ENCODE measurements at regions not wholly inside any gene's neighbourhood (a gene's known extent, or its start where the extent isn't known, plus 50 kb on each side); places are given as distances from the start of the nearest gene placed in this dataset.
A peak's percentile ranks its signal among the peaks of the same experiment; 100 is the strongest.

DNA sequence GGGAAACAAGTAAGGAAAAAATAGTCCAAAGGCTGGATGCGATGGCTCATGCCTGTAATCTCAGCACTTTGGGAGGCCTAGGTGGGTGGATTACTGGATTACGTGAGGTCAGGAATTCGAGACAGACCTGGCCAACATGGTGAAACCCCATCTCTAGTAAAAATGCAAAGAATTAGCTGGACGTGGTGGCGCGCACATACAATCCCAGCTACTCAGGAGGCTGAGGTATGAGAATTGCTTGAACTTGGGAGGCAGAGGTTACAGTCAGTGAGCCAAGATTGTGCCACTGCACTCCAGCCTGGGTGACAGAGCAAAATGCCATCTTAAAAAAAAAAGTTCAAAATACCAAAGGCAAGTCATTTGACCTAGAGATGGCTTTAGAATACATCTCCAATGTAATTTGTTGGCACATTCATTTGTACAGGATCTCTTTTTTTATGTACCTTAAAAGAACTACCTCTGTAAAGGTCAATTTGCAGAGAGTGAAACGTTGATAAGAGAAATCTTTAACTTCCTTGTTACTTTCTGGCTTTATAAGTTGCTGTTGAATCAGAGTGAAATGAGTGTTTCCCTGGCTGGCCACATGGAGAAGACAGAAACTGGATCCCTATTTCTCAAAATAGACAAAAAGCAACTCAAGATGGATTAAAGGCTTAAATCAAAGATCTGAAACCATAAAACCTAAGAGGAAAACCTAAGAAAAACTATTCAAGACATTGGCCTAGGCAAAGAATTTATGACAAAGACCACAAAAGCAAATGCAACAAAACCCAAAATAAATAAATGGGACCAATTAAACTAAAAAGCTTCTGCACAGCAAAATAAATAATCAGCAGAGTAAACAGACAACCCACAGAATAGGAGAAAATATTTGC is 260.7 kb downstream of the KLF6 start:
- Histone ChIP-seq H3K4me2 (ENCODE audit: extremely low read depth, insufficient read depth, low read length) (no peak overlapping the region), H3K27ac (ENCODE audit: insufficient read depth, low read length) (no peak overlapping the region), H3K4me1 (ENCODE audit: control insufficient read depth, extremely low read depth, insufficient read depth, low read length) (peaks cover 16% of the 10 kb centered on the region), H3K27me3 (ENCODE audit: control insufficient read depth, insufficient read depth, low read length) (no peaks in the 10 kb centered on the region), H2AFZ (ENCODE audit: low read length) (no peak overlapping the region), H3K9me3 (ENCODE audit: control insufficient read depth, insufficient read depth, low read depth, low read length) (no peaks in the 10 kb centered on the region), H3K4me3 (replicated peaks in 1 of 4; ENCODE audit: control extremely low read depth in 1 of 4, insufficient read depth in 1 of 4, low read depth in 3 of 4, low read length in 4 of 4) (no peak overlapping the region), H4K20me1 (ENCODE audit: control insufficient read depth, extremely low read depth, insufficient read depth, low read length) (no peaks in the 10 kb centered on the region), H3K9ac (ENCODE audit: insufficient read depth, low read length) (no peak overlapping the region), H3K36me3 (ENCODE audit: control insufficient read depth, insufficient read depth, low read length) (no peaks in the 10 kb centered on the region), H3K79me2 (ENCODE audit: control insufficient read depth, insufficient read depth, low read length) (no peaks in the 10 kb centered on the region)
- peak in 1 of 2 donors; percentile 26 for DNase-seq (ENCODE audit: low read depth in 2 of 2)
- TF ChIP-seq, protein P1, sequence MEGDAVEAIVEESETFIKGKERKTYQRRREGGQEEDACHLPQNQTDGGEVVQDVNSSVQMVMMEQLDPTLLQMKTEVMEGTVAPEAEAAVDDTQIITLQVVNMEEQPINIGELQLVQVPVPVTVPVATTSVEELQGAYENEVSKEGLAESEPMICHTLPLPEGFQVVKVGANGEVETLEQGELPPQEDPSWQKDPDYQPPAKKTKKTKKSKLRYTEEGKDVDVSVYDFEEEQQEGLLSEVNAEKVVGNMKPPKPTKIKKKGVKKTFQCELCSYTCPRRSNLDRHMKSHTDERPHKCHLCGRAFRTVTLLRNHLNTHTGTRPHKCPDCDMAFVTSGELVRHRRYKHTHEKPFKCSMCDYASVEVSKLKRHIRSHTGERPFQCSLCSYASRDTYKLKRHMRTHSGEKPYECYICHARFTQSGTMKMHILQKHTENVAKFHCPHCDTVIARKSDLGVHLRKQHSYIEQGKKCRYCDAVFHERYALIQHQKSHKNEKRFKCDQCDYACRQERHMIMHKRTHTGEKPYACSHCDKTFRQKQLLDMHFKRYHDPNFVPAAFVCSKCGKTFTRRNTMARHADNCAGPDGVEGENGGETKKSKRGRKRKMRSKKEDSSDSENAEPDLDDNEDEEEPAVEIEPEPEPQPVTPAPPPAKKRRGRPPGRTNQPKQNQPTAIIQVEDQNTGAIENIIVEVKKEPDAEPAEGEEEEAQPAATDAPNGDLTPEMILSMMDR (conservative IDR thresholded peaks at IDR 0.05 in 1 of 2, IDR thresholded peaks at IDR 0.05 in 1 of 2; ENCODE audit: low read depth in 1 of 2, low read length in 2 of 2) = no peak
- no peak for TF ChIP-seq EZH2 (IDR thresholded peaks at IDR 0.05; ENCODE audit: low read length, missing control alignments)

DNA sequence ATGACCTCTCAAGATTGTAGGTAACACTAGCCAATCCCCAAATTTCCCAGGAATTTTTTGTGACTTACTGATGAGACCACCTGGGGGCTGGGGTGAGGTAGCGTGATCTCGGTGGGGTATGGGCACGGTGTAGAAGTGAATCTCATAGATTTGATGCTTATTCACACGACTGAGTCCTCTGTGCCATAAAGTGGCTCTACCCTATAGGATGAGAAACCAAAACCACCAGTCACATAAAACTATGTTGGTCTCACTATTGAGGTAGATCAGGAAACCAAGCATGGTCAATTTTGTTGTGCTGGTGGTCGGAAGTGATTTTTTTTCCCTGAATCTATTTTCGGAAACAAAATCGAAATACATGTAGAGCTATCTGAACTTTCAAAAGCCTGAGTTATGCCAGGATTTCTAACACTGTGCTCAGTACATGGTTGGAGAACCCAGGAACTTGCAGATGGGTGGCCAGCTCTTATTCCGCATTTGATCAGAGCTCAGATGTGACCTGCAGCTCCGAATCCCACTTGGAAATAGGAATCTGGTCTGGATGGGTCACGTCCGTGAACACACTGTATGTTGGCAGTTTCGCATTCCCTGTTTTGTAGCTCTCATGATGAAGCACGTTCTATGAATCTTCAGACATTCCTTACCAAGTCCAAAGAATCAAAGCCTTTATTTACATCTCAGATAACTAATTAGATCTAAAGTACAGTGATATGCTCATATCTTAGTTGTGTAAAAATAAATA is 261.5 kb downstream of the KLF6 start:
- Histone ChIP-seq H2AFZ (ENCODE audit: low read length) (no peak overlapping the region), H3K4me1 (ENCODE audit: control insufficient read depth, extremely low read depth, insufficient read depth, low read length) (peaks cover 16% of the 10 kb centered on the region), H4K20me1 (ENCODE audit: control insufficient read depth, extremely low read depth, insufficient read depth, low read length) (no peaks in the 10 kb centered on the region), H3K27me3 (ENCODE audit: control insufficient read depth, insufficient read depth, low read length) (no peaks in the 10 kb centered on the region), H3K27ac (ENCODE audit: insufficient read depth, low read length) (no peak overlapping the region), H3K36me3 (ENCODE audit: control insufficient read depth, insufficient read depth, low read length) (no peaks in the 10 kb centered on the region), H3K4me3 (replicated peaks in 1 of 4; ENCODE audit: control extremely low read depth in 1 of 4, insufficient read depth in 1 of 4, low read depth in 3 of 4, low read length in 4 of 4) (no peak overlapping the region), H3K9me3 (ENCODE audit: control insufficient read depth, insufficient read depth, low read depth, low read length) (no peaks in the 10 kb centered on the region), H3K79me2 (ENCODE audit: control insufficient read depth, insufficient read depth, low read length) (no peaks in the 10 kb centered on the region), H3K9ac (ENCODE audit: insufficient read depth, low read length) (no peak overlapping the region), H3K4me2 (ENCODE audit: extremely low read depth, insufficient read depth, low read length) (no peak overlapping the region)
- DNase-seq (ENCODE audit: low read depth in 2 of 2) = no peak
- TF ChIP-seq EZH2 (IDR thresholded peaks at IDR 0.05; ENCODE audit: low read length, missing control alignments) = no peak
- TF ChIP-seq, protein P1 (conservative IDR thresholded peaks at IDR 0.05 in 1 of 2, IDR thresholded peaks at IDR 0.05 in 1 of 2; ENCODE audit: low read depth in 1 of 2, low read length in 2 of 2) = no peak

DNA sequence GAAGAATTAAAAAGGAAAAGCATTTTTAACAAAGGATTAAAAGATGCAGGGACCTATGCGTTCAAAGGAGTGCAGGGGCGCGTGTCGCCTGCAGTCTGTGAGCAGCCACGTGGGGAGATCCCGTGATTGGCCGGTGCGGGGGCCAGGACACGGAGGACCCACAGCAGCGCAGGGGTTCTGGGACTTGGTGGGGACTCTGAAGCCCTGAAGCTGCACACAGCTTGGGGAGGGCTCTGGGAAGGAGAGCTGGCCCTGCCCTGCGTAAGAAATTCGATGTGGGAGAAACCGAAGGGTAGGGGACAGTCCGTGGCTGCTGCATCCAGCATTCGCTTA is 268.1 kb downstream of the KLF6 start:
- H2AFZ ChIP-seq (ENCODE audit: low read length) = no peak overlapping the region
- H3K4me2 ChIP-seq (ENCODE audit: extremely low read depth, insufficient read depth, low read length) = no peak overlapping the region
- no peak overlapping the region for H3K27ac ChIP-seq (ENCODE audit: insufficient read depth, low read length)

More for the DNA sequence above, 268.1 kb downstream of the KLF6 start:
- Histone ChIP-seq H3K9ac (ENCODE audit: insufficient read depth, low read length) (no peak overlapping the region), H4K20me1 (ENCODE audit: control insufficient read depth, extremely low read depth, insufficient read depth, low read length) (no peaks in the 10 kb centered on the region), H3K79me2 (ENCODE audit: control insufficient read depth, insufficient read depth, low read length) (no peaks in the 10 kb centered on the region), H3K36me3 (ENCODE audit: control insufficient read depth, insufficient read depth, low read length) (no peaks in the 10 kb centered on the region), H3K9me3 (ENCODE audit: control insufficient read depth, insufficient read depth, low read depth, low read length) (no peaks in the 10 kb centered on the region), H3K4me3 (replicated peaks in 1 of 4; ENCODE audit: control extremely low read depth in 1 of 4, insufficient read depth in 1 of 4, low read depth in 3 of 4, low read length in 4 of 4) (no peak overlapping the region), H3K27me3 (ENCODE audit: control insufficient read depth, insufficient read depth, low read length) (no peaks in the 10 kb centered on the region), H3K4me1 (ENCODE audit: control insufficient read depth, extremely low read depth, insufficient read depth, low read length) (no peaks in the 10 kb centered on the region)
- DNase-seq (ENCODE audit: low read depth in 2 of 2) = no peak
- TF ChIP-seq, protein P1 (conservative IDR thresholded peaks at IDR 0.05 in 1 of 2, IDR thresholded peaks at IDR 0.05 in 1 of 2; ENCODE audit: low read depth in 1 of 2, low read length in 2 of 2) = no peak
- no peak for TF ChIP-seq EZH2 (IDR thresholded peaks at IDR 0.05; ENCODE audit: low read length, missing control alignments)
